Anterior cingulate cortex (tissue), 58 donors: ENCODE measurements at regions not wholly inside any gene's neighbourhood (a gene's known extent, or its start where the extent isn't known, plus 50 kb on each side); places are given as distances from the start of the nearest gene placed in this dataset.

Experiments
- DNase-seq, 58 donors: peaks; one replicate each; lab custom pipeline; 2025; lab: John Stamatoyannopoulos, UW

DNA sequence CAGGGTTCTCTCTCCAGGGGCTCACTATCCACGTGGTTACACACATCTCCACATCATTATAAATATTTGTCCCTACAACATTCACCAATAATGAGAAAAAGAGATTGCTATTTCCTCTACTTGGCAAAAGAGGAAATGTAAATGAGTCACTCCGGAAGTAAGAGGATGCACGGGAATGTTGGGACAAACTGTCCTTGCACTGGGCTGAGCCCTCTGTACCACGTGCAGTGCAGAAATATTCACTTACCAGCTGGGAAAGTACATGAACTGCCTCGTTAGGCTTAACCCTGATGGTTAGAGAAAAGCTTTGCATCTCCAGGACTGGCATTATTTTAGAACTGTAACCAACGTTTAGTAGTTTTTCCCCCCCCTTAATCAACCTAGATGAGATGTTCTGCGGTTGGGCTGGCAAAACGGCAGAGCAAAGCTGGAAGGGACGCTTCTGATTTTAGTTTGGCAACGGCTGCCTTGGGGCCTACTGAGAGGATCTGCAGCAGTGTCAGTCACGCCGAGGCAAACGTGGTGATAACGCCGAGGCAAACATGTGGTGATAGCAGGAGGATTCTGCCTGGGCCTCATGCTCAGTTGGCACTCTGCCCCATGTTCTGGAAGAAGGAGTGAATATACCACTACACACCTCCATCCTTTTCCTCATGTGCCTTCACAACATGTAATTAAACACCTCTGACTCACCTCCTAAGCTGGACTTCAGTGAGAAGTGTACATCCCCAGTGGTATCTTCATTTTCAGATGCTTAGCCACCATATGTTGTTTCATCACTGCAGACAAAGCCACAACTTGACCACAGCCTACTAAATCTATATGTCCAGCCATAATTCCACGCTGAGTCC lies 661.4 kb upstream of the KLF4 start:
- DNase-seq, result peak in 1 of 58 donors; percentile 9

- DNase-seq, result no peak
Observed at GRCh38 chr9:108149326-108149725, 659.8 kb upstream of the KLF4 start.

GRCh38 chr9:108142504-108143201 lies 653.1 kb upstream of the KLF4 start:
- DNase-seq, result peak in 56 of 58 donors; percentile 6 to 94 (median 67)

DNA sequence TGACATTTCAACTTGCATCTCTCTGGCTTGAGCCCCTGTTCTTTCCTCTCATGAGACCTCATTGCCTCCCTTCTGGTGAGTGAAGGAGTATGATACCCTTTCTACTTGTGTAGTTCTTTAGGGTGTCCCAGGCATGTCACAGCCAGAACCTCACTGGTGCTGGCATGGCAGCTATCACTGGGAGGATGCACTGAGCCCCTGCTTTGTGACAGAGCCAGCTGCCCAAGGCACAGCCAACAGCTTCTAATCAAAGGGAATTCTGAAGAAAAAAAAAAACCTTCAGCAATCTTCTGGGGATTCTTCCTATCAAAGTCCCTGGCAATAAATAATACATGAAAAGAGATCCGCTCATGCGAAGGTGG lies 652.6 kb upstream of the KLF4 start:
- no peak for DNase-seq

DNA sequence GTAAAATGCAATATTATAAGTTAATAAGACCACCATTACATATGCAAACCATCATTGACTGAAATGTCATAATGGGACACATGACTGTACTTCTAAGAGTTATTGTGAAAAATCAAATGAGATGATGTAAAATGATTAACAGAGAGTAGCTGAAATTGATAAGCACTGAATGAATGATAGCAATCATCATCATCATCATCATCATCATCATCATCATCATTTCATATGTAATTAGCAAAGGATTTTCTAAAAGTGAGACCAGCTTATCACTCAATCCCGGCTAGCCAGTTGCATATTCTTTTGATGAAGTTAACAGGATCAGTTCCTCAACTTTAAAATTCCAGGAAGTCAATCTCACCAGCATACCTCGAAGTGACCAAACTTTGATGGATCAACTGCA lies 650.3 kb upstream of the KLF4 start:
- no peak for DNase-seq

DNA sequence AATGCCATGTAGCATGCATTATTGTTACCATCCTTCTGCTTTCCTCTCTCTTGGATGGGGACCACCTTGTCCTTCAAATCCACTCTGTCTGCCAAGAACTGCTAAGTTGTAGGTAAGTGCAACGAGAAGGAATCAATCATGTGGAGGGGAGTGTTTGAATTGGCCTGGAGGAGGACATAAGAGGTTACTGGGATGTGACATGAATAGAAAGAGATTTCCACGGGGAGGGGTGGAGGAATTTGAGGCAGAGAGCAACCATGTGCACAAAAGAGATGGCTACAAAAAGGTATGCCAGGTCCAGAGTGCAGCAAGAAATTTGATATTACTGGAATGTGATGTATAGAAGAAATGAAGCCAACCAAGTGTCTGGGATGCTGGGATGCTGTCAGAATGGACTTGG lies 648.9 kb upstream of the KLF4 start:
- no peak for DNase-seq

DNA sequence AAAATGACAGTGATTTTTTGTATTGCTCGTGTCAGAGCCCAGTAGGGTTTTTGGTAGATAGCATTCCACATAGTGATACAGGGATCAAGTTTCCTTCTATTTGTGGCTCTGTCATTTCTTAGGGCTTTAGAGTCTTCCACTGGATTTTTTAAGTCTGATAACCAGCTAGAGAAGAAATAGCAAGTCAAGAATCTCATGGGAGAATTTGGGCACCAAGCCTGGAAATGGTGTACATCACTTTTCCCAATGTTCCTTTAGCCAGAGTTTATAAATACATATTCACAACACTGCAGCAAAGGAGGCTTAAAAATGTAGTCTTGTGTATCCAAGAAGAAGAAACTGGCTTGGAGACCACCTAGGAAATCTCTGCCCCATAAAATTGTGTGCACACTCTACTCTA lies 647.1 kb upstream of the KLF4 start:
- no peak for DNase-seq

- no peak for DNase-seq
Observed at GRCh38 chr9:108134486-108135128, 645.0 kb upstream of the KLF4 start.

DNA sequence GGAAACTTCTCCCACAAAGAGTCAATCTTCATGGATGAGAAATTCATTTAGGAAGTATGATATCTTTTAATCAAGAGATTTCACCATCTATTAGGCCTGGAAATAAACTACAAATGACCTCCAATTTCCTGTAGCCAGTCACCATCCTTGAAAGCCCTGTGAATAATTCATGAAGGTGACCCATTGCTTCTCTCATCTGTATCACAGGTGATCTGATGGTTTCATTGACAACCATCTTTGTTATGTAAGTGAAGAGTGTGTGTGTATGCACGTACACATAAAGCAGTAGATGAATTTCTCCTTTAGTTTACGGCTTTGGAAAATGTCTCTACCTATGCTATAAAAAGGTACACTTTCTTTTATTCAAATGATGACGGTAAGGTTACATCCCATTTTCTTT lies 644.1 kb upstream of the KLF4 start:
- DNase-seq, result no peak

DNA sequence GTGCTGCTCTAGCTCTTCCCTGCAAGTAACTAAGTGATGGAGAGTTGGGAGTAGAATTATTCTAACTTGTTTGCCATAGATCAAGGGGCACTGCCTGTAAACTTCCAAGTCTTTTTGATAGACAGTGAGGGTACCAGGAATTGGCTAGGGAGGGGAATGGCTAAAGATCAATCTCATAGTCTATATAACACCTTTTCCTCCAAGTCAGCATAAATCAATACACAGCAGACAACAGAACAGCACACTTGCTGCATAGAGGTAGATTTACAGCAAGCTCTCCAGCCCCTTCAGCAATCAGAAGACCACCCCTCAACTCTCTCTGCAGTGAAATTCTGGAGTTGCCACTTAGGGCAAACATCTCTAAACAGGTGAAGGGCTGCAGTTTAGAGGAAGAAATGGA lies 643.5 kb upstream of the KLF4 start:
- DNase-seq, result no peak

GRCh38 chr9:108130905-108131304 lies 641.3 kb upstream of the KLF4 start:
- DNase-seq, result no peak

- DNase-seq, result no peak
Observed at GRCh38 chr9:108125625-108126024, 636.1 kb upstream of the KLF4 start.

GRCh38 chr9:108119530-108120113 lies 630.1 kb upstream of the KLF4 start:
- DNase-seq, result no peak

- no peak for DNase-seq
Observed at GRCh38 chr9:108117795-108118194, 628.2 kb upstream of the KLF4 start.

DNA sequence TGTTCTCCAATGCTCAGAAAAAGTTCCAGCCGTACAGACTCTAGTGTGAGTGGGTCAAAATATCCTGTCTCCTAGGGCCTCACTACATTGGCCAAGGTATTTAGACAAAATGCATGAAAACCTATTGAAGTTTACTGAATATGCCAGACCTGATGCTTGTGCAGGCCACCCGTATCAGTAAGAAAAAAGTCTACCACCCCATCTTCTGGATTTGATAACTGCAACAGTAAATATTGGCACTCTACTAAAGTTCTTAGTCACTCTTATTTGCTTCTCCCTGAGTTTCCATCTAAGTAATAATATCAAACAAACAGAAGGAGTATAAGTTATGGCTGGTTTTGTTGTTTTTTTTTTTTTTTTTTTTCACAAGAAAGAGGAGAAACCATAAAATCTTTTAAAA lies 627.7 kb upstream of the KLF4 start:
- no peak for DNase-seq

GRCh38 chr9:108113596-108113995 lies 624.0 kb upstream of the KLF4 start:
- DNase-seq, result no peak

GRCh38 chr9:108109927-108110690 lies 620.5 kb upstream of the KLF4 start:
- no peak for DNase-seq

DNA sequence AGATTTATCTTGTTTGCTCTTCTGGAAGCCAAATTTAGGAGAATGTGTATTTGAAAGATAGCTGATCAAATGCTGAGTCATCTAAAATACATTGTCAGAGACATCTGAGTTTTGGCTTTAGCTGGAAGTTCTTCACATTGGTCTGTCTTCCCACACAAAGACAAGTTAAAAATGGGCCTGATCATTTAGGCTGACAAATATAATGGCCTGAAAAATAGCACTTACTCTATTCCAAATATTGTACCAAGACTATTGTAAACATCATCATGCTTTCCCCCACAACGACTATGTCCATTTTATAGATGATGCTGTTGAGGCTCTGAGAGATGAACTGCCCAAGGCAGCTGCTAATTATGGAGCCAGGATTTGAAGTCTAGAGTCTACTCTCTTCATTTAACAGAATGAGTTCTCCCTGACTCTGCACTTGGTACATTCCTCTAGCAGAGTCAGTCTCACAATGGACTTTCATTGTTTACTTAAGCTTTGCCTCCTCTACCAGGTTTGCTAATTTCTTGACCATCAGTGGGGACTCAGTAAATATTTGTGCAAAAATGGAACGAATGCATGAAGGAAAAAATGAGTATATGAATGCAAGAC lies 619.4 kb upstream of the KLF4 start:
- no peak for DNase-seq

GRCh38 chr9:108108280-108108851 lies 618.8 kb upstream of the KLF4 start:
- no peak for DNase-seq

DNA sequence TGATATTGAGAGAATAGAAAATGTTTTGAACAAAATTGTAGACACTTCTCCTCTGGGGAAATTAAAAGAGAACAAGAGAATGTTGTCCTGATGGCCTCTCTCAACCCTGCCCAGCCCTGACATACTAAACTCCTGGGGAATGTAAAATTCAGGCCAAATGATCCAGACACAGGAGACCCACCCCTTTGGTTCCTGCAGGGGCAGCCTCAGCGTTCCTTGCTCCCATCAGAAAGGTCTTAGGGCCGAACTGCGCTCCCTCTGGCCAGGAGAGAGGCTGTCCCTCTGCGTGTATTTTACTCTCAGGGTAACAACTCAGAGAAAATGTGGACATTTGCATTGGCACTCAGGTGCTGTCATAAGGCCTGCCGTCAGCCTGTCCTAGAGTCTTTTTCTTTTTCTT lies 616.3 kb upstream of the KLF4 start:
- no peak for DNase-seq
